IMR-90 (cell line): ENCODE measurements at regions not wholly inside any gene's neighbourhood (a gene's known extent, or its start where the extent isn't known, plus 50 kb on each side); places are given as distances from the start of the nearest gene placed in this dataset.

Experiments
- ATAC-seq: fragments of 200-7000 bp; cut with Tn5 transposase; 2 replicates; pipeline ENCODE4 v1.9.1; 2020; ENCODE audit warnings: low read depth, mild to moderate bottlenecking, moderate library complexity
- BruUV-seq: library from RNA; stranded (reverse); fragments of 400-500 nt; replicated peaks from 2 replicates; lab custom pipeline; 2021; lab: Mats Ljungman, UMichigan
- CTCF ChIA-PET: fragments of 300-600 bp; formaldehyde crosslinking; extraction: SDS; loops from one replicate; lab custom pipeline; 2021; ENCODE audit warnings: antibody characterized with exemption; lab: Yijun Ruan, JAX
- POLR2A ChIA-PET: fragments of 300-600 bp; sonication (Branson Sonifier 250); formaldehyde crosslinking; loops from one replicate; lab custom pipeline; 2022; ENCODE audit warnings: antibody characterized with exemption; ENCODE audit not compliant: unreplicated experiment; lab: Charles Lee
- DNase-seq: peaks from one replicate; pipeline ENCODE4 v3.0.0; 2013
- H2AFZ ChIP-seq: replicated peaks from 2 replicates; pipeline ENCODE3; 2013; ENCODE audit warnings: low read length, mild to moderate bottlenecking; ENCODE audit not compliant: poor library complexity
- H2AK5ac ChIP-seq: 2 replicates; pipeline ENCODE4 v1.6.1; 2013; ENCODE audit warnings: low read depth, low read length, inconsistent platforms
- H2AK9ac ChIP-seq: replicated peaks from 2 replicates; pipeline ENCODE3; 2013; ENCODE audit warnings: mild to moderate bottlenecking, low read depth, low read length, moderate library complexity; ENCODE audit not compliant: poor library complexity
- H2BK120ac ChIP-seq: 2 replicates; pipeline ENCODE4 v1.6.1; 2013; ENCODE audit warnings: low read depth, low read length, inconsistent platforms
- H2BK15ac ChIP-seq: 3 replicates; pipeline ENCODE4 v1.6.1; 2013; ENCODE audit warnings: low read depth, low read length, inconsistent platforms
- H2BK20ac ChIP-seq: 2 replicates; pipeline ENCODE4 v1.6.1; 2013; ENCODE audit warnings: low read depth, mild to moderate bottlenecking, inconsistent platforms, low read length, moderate library complexity
- H2BK5ac ChIP-seq: 2 replicates; pipeline ENCODE4 v1.6.1; 2013; ENCODE audit warnings: mild to moderate bottlenecking, low read depth, low read length, inconsistent platforms; ENCODE audit not compliant: poor library complexity, severe bottlenecking
- H3K14ac ChIP-seq: replicated peaks from 2 replicates; pipeline ENCODE4 v1.6.1; 2013; ENCODE audit warnings: low read depth, low read length, inconsistent platforms
- H3K18ac ChIP-seq: 2 replicates; pipeline ENCODE4 v1.6.1; 2013; ENCODE audit warnings: low read depth, low read length, control low read depth
- H3K23ac ChIP-seq: 2 replicates; pipeline ENCODE4 v1.6.1; 2013; ENCODE audit warnings: low read depth, low read length, inconsistent platforms
- H3K27ac ChIP-seq: 2 replicates; pipeline ENCODE4 v1.5.1; 2013; ENCODE audit warnings: mild to moderate bottlenecking, control low read depth, low read length; ENCODE audit not compliant: insufficient read depth
- H3K27me3 ChIP-seq: 2 replicates; pipeline ENCODE4 v1.6.1; 2013; ENCODE audit warnings: low read length; ENCODE audit not compliant: control insufficient read depth, insufficient read depth
- H3K36me3 ChIP-seq: 2 replicates; pipeline ENCODE4 v1.6.1; 2013; ENCODE audit warnings: low read length, mixed read lengths; ENCODE audit not compliant: control insufficient read depth, insufficient read depth
- H3K4ac ChIP-seq: 2 replicates; pipeline ENCODE4 v1.6.1; 2013; ENCODE audit warnings: low read depth, low read length, inconsistent platforms
- H3K4me1 ChIP-seq: 2 replicates; pipeline ENCODE4 v1.6.1; 2013; ENCODE audit warnings: low read length, mixed read lengths; ENCODE audit not compliant: control insufficient read depth, insufficient read depth
- H3K4me2 ChIP-seq: 2 replicates; pipeline ENCODE4 v1.6.1; 2013; ENCODE audit warnings: low read depth, mild to moderate bottlenecking, control low read depth, low read length, moderate library complexity
- H3K4me3 ChIP-seq: 2 replicates; pipeline ENCODE4 v1.5.1; 2013; ENCODE audit warnings: low read depth, mild to moderate bottlenecking, control low read depth, low read length, moderate library complexity; ENCODE audit not compliant: insufficient read depth
- H3K56ac ChIP-seq: 2 replicates; pipeline ENCODE4 v1.6.1; 2013; ENCODE audit warnings: low read length, inconsistent platforms; ENCODE audit not compliant: insufficient read depth; ENCODE audit errors: extremely low read depth
- H3K79me1 ChIP-seq, 2 experiments: 2 replicates each; pipeline ENCODE4 v1.6.1; 2013; ENCODE audit warnings: low read length in 2 of 2, inconsistent platforms in 1 of 2, low read depth in 1 of 2
- H3K9ac ChIP-seq: 2 replicates; pipeline ENCODE4 v1.6.1; 2013; ENCODE audit warnings: low read depth, low read length, control low read depth
- H3K9me1 ChIP-seq: 2 replicates; pipeline ENCODE4 v1.6.1; 2013; ENCODE audit warnings: low read length, inconsistent platforms; ENCODE audit not compliant: insufficient read depth
- H3K9me3 ChIP-seq: 2 replicates; pipeline ENCODE4 v1.6.1; 2013; ENCODE audit warnings: low read length; ENCODE audit not compliant: control insufficient read depth, insufficient read depth
- H4K20me1 ChIP-seq: 2 replicates; pipeline ENCODE4 v1.6.1; 2013; ENCODE audit warnings: low read length, inconsistent platforms; ENCODE audit not compliant: insufficient read depth
- H4K5ac ChIP-seq: 2 replicates; pipeline ENCODE4 v1.6.1; 2013; ENCODE audit warnings: mild to moderate bottlenecking, low read depth, low read length, control low read depth
- H4K8ac ChIP-seq, 2 experiments: 2 replicates each; pipeline ENCODE4 v1.6.1; 2013; ENCODE audit warnings: low read depth in 2 of 2, low read length in 2 of 2, control low read depth in 1 of 2, inconsistent platforms in 1 of 2
- H4K91ac ChIP-seq: 2 replicates; pipeline ENCODE4 v1.6.1; 2013; ENCODE audit warnings: low read depth, low read length, inconsistent platforms; ENCODE audit not compliant: insufficient read depth
- CHD1 ChIP-seq: IDR thresholded peaks from 2 replicates; pipeline ENCODE4 v1.6.1; 2012; ENCODE audit warnings: low read depth, low read length, improper control_type of control experiment
- CTCF ChIP-seq: conservative IDR thresholded peaks from 2 replicates; pipeline ENCODE4 v1.5.1; 2012; ENCODE audit warnings: mild to moderate bottlenecking, low read depth, low read length, improper control_type of control experiment
- ELK1 ChIP-seq: fragments of 150-350 bp; IDR thresholded peaks from 2 replicates; pipeline ENCODE4 v1.6.1; 2016; ENCODE audit warnings: low read depth, mild to moderate bottlenecking, low read length, moderate library complexity, borderline replicate concordance
- NFE2L2 ChIP-seq: fragments of 150-350 bp; IDR thresholded peaks from 2 replicates; pipeline ENCODE4 v1.6.1; 2016; ENCODE audit warnings: low read depth, mild to moderate bottlenecking, low read length
- RAD21 ChIP-seq: IDR thresholded peaks from 2 replicates; pipeline ENCODE4 v1.6.1; 2012; ENCODE audit warnings: low read length, improper control_type of control experiment
- RCOR1 ChIP-seq: IDR thresholded peaks from 2 replicates; pipeline ENCODE4 v1.6.1; 2012; ENCODE audit warnings: mild to moderate bottlenecking, low read length, improper control_type of control experiment; ENCODE audit not compliant: insufficient replicate concordance
- SMC3 ChIP-seq: fragments of 150-350 bp; IDR thresholded peaks from 2 replicates; pipeline ENCODE4 v1.6.1; 2016; ENCODE audit warnings: low read depth, mild to moderate bottlenecking, antibody characterized with exemption, low read length, moderate library complexity
- WGBS, 2 experiments: methylation state at CpG; one replicate each; pipeline versions ENCODE4 v1.1.5 to v1.1.7; 2013; ENCODE audit warnings: missing lambda C conversion rate in 2 of 2; ENCODE audit not compliant: insufficient read length in 1 of 2; ENCODE audit errors: extremely low coverage in 2 of 2; 5-methylcytosine and 5-hydroxymethylcytosine counted together
- dilution Hi-C: fragments of 300-500 bp; cut with HindIII; formaldehyde crosslinking; loops from one replicate; pipeline ENCODE4 v1.14.3; 2018; ENCODE audit warnings: low sequenced_read_pairs; ENCODE audit not compliant: unreplicated experiment
- in situ Hi-C: fragments of 300-500 bp; cut with MboI; formaldehyde crosslinking; loops from 3 replicates; pipeline ENCODE4 v1.14.3; 2019; ENCODE audit warnings: low sequenced_read_pairs, inconsistent platforms, mixed read lengths
- intact Hi-C: fragments of 100-400 bp; cut with micrococcal nuclease; formaldehyde crosslinking; loops from 2 replicates; pipeline ENCODE4 v1.10.0; 2022

GRCh38 chr18:37955201-37955600 lies 389.6 kb upstream of the CELF4 start:
- Histone ChIP-seq H4K91ac (no peak overlapping the region), H4K5ac (no peak overlapping the region), H3K36me3 (no peaks in the 10 kb centered on the region), H4K8ac (no peak overlapping the region), H2AK9ac (no peak overlapping the region), H3K9me1 (no peaks in the 10 kb centered on the region), H3K4me3 (no peak overlapping the region), H3K56ac (no peak overlapping the region), H2BK20ac (no peak overlapping the region), H4K20me1 (no peaks in the 10 kb centered on the region), H2AK5ac (no peak overlapping the region), H2BK120ac (no peak overlapping the region), H3K9ac (no peak overlapping the region), H3K4me1 (no peaks in the 10 kb centered on the region), H2AFZ (no peak overlapping the region), H3K4ac (no peak overlapping the region), H3K23ac (no peak overlapping the region), H3K79me1 (no peaks in the 10 kb centered on the region), H3K9me3 (peaks cover 19% of the 10 kb centered on the region), H3K4me2 (no peak overlapping the region), H3K14ac (no peak overlapping the region), H2BK5ac (no peak overlapping the region), H3K27me3 (no peaks in the 10 kb centered on the region), H2BK15ac (no peak overlapping the region), H3K18ac (no peak overlapping the region), H3K27ac (no peak overlapping the region)
- CTCF ChIA-PET: no interaction called here
- ATAC-seq (no peak), DNase-seq (no peak)
- intact Hi-C loops: no loop called here
- WGBS, 2 experiments: no CpG with 5 or more reads among the region's 2 CpGs
- in situ Hi-C loops: no loop called here
- POLR2A ChIA-PET: no interaction called here
- dilution Hi-C loops: no loop called here
- no TSS peak for BruUV-seq
- TF ChIP-seq SMC3: no peak
- TF ChIP-seq NFE2L2: no peak
- TF ChIP-seq CHD1: no peak
- TF ChIP-seq RCOR1: no peak
- no peak for TF ChIP-seq RAD21
- TF ChIP-seq CTCF: no peak
- no peak for TF ChIP-seq ELK1
